GM13977 (cell line): ENCODE measurements at regions not wholly inside any gene's neighbourhood (a gene's known extent, or its start where the extent isn't known, plus 50 kb on each side); places are given as distances from the start of the nearest gene placed in this dataset.

Source experiments
- DNase-seq: peaks from one replicate; pipeline ENCODE4 v3.0.0; 2012; ENCODE audit warnings: low spot score
- in situ Hi-C: fragments of 300-500 bp; cut with MboI; formaldehyde crosslinking; loops from one replicate; pipeline ENCODE4 v1.12.0; 2022; ENCODE audit warnings: low sequenced_read_pairs, low pct_unique_long_range_greater_than_20kb, mixed read lengths, inconsistent platforms; ENCODE audit not compliant: unreplicated experiment
- TF ChIP-seq, protein P1 (sequence below): IDR thresholded peaks from 2 replicates; pipeline ENCODE4 v1.5.1; 2012; ENCODE audit warnings: mild to moderate bottlenecking, control low read depth; ENCODE audit not compliant: insufficient read depth; ENCODE audit errors: extremely low read depth, missing control alignments

DNA sequence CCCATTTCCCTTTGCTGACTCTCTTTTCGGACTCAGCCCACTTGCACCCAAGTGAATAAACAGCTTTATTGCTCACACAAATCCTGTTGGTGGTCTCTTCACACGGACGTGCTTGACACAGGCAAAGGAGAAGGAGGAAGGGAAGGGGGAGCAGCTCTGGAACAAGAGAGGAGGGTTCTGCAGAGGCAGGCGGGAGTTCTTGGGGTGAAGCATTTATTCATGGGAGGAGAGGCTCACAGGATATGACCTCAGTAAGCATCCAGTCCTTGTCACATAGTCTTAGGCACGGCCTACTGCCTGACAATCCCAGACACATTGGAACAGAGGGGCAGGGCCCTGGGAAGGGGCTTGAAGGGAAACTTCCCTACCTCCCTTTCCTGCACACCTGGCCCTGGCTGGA, 171.7 kb upstream of the HS6ST1 start:
- DNase-seq = no peak
- TF ChIP-seq, protein P1, sequence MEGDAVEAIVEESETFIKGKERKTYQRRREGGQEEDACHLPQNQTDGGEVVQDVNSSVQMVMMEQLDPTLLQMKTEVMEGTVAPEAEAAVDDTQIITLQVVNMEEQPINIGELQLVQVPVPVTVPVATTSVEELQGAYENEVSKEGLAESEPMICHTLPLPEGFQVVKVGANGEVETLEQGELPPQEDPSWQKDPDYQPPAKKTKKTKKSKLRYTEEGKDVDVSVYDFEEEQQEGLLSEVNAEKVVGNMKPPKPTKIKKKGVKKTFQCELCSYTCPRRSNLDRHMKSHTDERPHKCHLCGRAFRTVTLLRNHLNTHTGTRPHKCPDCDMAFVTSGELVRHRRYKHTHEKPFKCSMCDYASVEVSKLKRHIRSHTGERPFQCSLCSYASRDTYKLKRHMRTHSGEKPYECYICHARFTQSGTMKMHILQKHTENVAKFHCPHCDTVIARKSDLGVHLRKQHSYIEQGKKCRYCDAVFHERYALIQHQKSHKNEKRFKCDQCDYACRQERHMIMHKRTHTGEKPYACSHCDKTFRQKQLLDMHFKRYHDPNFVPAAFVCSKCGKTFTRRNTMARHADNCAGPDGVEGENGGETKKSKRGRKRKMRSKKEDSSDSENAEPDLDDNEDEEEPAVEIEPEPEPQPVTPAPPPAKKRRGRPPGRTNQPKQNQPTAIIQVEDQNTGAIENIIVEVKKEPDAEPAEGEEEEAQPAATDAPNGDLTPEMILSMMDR = no peak
- in situ Hi-C loops = no loop called here

DNA sequence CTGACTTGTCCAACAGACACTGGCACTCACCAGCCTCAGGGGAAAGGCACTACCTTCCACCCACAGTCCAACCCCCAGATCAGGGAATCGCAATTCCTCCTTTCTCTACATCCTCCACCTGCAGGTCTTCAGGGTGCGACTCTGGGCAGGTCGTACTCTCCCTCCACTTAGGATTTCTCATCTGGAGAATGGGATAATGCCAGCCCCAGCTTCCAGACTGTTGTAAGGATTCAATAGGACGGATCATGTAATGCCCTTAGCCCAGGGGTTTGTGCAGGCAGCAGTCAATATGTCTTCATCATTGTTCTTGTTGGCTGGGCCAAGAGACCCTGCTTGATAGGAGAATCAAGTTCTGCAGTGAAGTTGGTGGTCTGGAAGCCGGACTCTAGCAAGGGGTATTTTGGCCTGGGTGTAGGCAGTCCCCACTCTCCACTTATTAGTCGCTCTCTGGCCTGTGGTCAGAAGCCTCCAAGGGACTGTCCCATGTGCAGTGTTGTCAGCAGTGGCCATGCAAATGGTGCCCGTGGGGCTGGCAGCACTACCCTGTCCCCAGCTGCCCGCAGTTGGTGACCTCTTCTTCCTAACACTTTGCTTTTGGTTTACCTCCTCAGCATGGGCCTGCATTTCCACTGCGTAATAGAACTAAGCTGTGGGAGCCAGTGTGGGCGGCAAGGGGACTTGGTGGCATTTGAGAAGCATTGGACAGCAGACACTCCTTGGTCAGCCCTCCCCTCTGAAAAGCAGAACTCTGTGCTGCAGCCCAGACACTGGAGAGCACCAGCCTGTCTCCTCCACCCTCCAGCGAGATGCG, 172.4 kb upstream of the HS6ST1 start:
- DNase-seq = no peak
- in situ Hi-C loops = no loop called here
- TF ChIP-seq, protein P1 = no peak

DNA sequence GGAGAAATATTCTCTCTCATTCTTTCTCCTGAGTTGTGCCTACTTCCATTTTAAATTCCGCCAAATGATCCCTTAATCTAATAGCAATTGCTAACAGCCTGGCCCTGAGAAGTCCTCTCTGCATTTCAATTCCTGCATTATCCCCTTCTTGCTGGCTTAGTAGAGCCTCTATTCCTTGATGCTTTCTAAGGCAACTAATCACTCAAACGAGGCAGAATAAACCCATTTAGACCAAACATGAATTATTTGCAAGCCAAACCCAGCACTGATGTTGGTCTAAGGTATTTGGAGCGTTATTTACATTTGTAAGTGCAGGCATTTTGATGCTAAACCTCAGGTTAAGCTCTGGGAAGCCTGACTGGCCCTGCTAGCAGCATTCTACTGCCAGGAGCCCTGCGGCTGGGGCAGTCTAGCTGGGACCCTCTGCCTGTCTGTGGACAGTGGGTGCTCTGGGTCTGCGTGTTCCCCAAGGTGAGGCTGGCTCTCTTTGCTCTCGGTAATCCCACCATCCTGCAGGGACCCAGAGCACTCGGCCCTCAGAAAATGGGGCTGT, 173.1 kb upstream of the HS6ST1 start:
- in situ Hi-C loops = no loop called here
- TF ChIP-seq, protein P1 = no peak
- no peak for DNase-seq

DNA sequence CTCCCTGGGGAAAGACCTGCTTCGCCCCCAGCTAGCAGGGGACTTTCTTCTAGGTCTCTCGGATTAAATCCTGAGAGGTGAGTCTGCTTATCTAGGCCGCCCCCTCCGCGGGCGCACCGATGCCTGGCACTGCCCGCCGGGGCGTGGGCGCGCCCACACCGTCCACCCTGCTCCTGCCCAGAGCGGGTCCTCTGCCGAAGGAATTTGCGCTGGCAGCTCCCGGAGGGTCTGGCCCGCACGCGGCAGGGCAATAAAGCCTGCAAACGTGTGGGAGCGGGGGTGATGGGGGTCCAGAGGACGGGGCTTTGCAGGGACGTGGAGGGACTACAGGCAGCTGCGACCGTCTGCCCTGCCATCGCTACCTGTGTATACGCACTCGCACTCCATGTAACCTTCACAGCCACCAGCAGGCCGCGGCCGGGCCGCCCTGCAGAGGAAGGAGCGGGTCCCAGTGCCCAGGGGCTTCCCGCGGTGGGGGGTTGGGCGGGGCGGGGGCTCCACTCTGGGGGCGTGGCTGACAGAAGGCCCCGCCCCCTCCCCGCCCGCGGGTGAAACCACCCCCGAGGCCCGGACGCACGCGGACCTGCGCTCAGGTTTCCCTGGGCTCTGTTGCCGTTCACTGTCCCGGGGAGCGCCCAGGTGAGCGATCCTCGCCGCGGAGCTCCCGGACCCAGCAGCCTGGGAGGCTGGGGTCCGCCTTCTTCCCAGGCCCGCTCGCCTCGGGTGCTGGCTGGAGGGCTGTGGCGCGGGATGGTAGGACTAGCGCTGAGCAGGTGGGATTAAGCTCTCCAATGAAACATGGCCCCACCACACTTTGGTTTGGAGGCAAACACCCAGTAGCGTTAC, 174.5 kb upstream of the HS6ST1 start:
- in situ Hi-C loops = no loop called here
- TF ChIP-seq, protein P1 = no peak

DNA sequence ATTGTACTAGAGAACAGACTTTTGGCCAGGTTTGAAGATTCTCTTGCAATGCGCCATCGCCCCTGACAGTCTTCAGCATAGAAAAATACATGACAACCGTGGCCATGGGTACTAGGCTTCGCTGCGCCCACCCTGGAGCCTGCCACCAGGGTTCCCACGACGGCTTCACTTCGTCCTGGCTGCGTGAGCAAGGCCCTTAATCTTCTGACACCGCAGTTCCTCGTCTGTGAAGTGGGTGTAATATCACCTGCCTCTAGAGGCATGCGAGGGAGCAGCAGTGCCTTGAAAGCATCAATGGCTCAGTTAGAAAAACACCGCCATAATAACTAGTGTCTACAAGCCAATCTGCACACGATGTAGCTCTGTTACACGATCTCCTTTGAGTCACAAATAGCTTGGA, 175.2 kb upstream of the HS6ST1 start:
- TF ChIP-seq, protein P1 = no peak
- in situ Hi-C loops = no loop called here
- DNase-seq = no peak

More for the DNA sequence above, 174.5 kb upstream of the HS6ST1 start:
- no peak for DNase-seq

DNA sequence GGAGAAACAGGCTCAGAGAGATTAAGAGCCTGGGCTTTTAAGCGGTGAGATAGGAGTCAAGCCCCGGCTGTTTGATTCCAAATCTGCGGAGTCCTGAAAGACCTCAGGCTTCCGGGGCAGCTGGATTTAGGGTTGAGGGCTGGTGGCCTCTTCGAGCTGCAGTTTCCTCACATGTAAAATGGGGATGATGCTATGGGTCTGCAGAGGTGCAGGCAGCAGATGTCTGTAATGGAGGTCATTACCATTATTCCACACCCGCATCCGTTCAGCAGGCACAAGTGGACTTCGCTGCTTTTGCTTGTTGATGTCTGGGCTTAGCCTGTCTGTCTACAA, 175.6 kb upstream of the HS6ST1 start:
- in situ Hi-C loops = no loop called here
- TF ChIP-seq, protein P1 = no peak
- no peak for DNase-seq
